PFSK-1 (cell line): ENCODE measurements at regions not wholly inside any gene's neighbourhood (a gene's known extent, or its start where the extent isn't known, plus 50 kb on each side); places are given as distances from the start of the nearest gene placed in this dataset.

Source experiments
- POLR2AphosphoS5 ChIP-seq: IDR thresholded peaks from 2 replicates; pipeline ENCODE4 v1.6.1; 2012; ENCODE audit warnings: low read depth, mild to moderate bottlenecking, control low read depth, low read length, moderate library complexity
- SIN3A ChIP-seq: IDR thresholded peaks from 2 replicates; pipeline ENCODE4 v1.6.1; 2012; ENCODE audit warnings: mild to moderate bottlenecking, low read length, moderate library complexity, borderline replicate concordance; ENCODE audit not compliant: insufficient read depth
- TF ChIP-seq, protein P1 (sequence below), 2 experiments: IDR thresholded peaks; 2 replicates each; pipeline versions ENCODE4 v1.6.1 to v1.8.0; 2011 to 2012; ENCODE audit warnings: low read depth in 2 of 2, low read length in 2 of 2, control low read depth in 1 of 2, inconsistent platforms in 1 of 2, mild to moderate bottlenecking in 1 of 2, moderate library complexity in 1 of 2; ENCODE audit not compliant: insufficient read depth in 1 of 2

DNA sequence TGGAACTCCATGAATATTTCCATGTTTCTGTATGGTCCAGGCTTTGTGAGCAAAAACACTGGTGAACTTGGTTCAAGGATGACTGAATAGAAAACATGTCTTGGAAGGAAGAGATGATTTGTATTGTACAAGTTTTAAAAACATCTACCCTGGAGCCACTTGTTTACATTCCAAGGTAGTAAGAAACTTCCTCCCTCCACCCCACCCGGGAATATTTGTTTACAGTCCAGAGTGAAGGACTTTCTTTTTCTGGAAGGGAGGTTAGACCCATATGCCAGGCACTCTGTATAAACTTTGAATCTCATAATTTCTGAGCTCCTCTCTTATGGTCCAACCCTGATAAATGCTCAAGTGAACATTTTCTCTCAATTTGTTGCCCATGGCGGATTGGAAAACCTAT is 323.3 kb upstream of the LYPLAL1 start:
- TF ChIP-seq SIN3A (no peak), POLR2AphosphoS5 (no peak)
- TF ChIP-seq, protein P1, sequence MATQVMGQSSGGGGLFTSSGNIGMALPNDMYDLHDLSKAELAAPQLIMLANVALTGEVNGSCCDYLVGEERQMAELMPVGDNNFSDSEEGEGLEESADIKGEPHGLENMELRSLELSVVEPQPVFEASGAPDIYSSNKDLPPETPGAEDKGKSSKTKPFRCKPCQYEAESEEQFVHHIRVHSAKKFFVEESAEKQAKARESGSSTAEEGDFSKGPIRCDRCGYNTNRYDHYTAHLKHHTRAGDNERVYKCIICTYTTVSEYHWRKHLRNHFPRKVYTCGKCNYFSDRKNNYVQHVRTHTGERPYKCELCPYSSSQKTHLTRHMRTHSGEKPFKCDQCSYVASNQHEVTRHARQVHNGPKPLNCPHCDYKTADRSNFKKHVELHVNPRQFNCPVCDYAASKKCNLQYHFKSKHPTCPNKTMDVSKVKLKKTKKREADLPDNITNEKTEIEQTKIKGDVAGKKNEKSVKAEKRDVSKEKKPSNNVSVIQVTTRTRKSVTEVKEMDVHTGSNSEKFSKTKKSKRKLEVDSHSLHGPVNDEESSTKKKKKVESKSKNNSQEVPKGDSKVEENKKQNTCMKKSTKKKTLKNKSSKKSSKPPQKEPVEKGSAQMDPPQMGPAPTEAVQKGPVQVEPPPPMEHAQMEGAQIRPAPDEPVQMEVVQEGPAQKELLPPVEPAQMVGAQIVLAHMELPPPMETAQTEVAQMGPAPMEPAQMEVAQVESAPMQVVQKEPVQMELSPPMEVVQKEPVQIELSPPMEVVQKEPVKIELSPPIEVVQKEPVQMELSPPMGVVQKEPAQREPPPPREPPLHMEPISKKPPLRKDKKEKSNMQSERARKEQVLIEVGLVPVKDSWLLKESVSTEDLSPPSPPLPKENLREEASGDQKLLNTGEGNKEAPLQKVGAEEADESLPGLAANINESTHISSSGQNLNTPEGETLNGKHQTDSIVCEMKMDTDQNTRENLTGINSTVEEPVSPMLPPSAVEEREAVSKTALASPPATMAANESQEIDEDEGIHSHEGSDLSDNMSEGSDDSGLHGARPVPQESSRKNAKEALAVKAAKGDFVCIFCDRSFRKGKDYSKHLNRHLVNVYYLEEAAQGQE (IDR thresholded peaks at IDR 0.05; ENCODE audit: insufficient read depth in 1 of 2, low read depth in 2 of 2, low read length in 2 of 2): no peak
